Uterus (tissue), 2 donors: ENCODE measurements at regions not wholly inside any gene's neighbourhood (a gene's known extent, or its start where the extent isn't known, plus 50 kb on each side); places are given as distances from the start of the nearest gene placed in this dataset.

Experiments
- CTCF ChIP-seq, 4 experiments: fragments of 200-600 bp in 2 of 4; fragments of 450-650 bp in 2 of 4; sonication (generic) in 2 of 4; IDR thresholded peaks; one replicate each; pipeline ENCODE4 v1.5.1; 2016 to 2019; ENCODE audit warnings: antibody characterized with exemption in 4 of 4, mild to moderate bottlenecking in 2 of 4, moderate library complexity in 1 of 4
- POLR2A ChIP-seq, 2 donors: fragments of 450-650 bp; IDR thresholded peaks; one replicate each; pipeline ENCODE4 v1.6.1; 2016; ENCODE audit warnings: antibody characterized with exemption in 2 of 2, mild to moderate bottlenecking in 1 of 2, moderate library complexity in 1 of 2

- no peak for TF ChIP-seq POLR2A (IDR thresholded peaks at IDR 0.05)
- no peak for TF ChIP-seq CTCF (IDR thresholded peaks at IDR 0.05)
Measured at GRCh38 chr6:11329726-11330412, 97.4 kb upstream of the NEDD9 start.
